ENCODE measurements at regions not wholly inside any gene's neighbourhood (a gene's known extent, or its start where the extent isn't known, plus 50 kb on each side); places are given as distances from the start of the nearest gene placed in this dataset.

DNA sequence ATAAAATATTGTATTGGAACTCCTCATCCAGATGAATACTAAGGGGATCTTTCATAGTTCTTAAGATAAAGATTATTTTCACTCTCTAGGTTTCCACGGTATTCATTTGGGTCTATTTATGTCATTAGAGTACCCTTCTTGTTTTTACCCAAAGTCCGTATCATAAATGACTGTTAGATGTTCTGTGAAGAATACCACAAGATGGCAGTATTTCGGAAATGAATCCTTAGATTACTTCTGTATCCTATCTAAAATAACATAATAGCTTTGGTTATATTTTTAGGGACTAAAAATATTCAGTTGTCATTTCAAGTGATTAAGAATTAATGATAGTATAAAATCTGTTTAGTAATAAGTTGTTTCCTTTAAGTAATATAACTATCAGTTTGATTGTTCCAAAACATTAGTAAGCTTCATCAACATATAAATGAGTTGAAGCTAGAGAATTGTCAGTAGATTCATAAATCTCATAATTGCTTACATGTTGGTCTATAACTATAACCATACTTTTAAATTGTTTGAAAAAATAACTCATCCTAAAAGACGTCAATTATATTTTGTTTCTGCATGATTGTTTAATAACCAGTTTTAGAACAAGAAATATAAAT, 337.5 kb upstream of the KCND2 start:
- Histone ChIP-seq H4K20me1 (ENCODE audit: insufficient read depth, low read length) (no peaks in the 10 kb centered on the region), H3K36me3 (ENCODE audit: insufficient read depth, low read length) (no peaks in the 10 kb centered on the region), H3K79me2 (ENCODE audit: insufficient read depth, low read length) (no peaks in the 10 kb centered on the region), H3K4me2 (ENCODE audit: low read length) (no peak overlapping the region), H3K27me3 (ENCODE audit: insufficient read depth, low read length) (no peaks in the 10 kb centered on the region), H3K27ac (ENCODE audit: low read depth, low read length) (no peak overlapping the region), H3K4me3 (ENCODE audit: insufficient read depth, low read depth, low read length) (no peak overlapping the region), H3K9ac (ENCODE audit: low read length) (no peak overlapping the region), H3K4me1 (ENCODE audit: insufficient read depth, low read length) (no peaks in the 10 kb centered on the region), H3K9me3 (ENCODE audit: insufficient read depth, low read depth, low read length) (no peaks in the 10 kb centered on the region), H2AFZ (ENCODE audit: low read depth, low read length) (no peak overlapping the region)
- Mint-ChIP-seq H3K27me3 (ENCODE audit: low read depth, unreplicated experiment) (no peaks in the 10 kb centered on the region), H3K4me3 (ENCODE audit: unreplicated experiment) (no peak overlapping the region), H3K27ac (ENCODE audit: unreplicated experiment) (no peak overlapping the region), H3K36me3 (ENCODE audit: low read depth, unreplicated experiment) (no peaks in the 10 kb centered on the region), H3K4me1 (ENCODE audit: low read depth, unreplicated experiment) (peaks cover 2% of the 10 kb centered on the region), H3K9me3 (ENCODE audit: unreplicated experiment) (no peaks in the 10 kb centered on the region)
- DNase-seq (ENCODE audit: low read depth) (peak; percentile 5), FAIRE-seq (no peak)
- TF ChIP-seq, protein P1, sequence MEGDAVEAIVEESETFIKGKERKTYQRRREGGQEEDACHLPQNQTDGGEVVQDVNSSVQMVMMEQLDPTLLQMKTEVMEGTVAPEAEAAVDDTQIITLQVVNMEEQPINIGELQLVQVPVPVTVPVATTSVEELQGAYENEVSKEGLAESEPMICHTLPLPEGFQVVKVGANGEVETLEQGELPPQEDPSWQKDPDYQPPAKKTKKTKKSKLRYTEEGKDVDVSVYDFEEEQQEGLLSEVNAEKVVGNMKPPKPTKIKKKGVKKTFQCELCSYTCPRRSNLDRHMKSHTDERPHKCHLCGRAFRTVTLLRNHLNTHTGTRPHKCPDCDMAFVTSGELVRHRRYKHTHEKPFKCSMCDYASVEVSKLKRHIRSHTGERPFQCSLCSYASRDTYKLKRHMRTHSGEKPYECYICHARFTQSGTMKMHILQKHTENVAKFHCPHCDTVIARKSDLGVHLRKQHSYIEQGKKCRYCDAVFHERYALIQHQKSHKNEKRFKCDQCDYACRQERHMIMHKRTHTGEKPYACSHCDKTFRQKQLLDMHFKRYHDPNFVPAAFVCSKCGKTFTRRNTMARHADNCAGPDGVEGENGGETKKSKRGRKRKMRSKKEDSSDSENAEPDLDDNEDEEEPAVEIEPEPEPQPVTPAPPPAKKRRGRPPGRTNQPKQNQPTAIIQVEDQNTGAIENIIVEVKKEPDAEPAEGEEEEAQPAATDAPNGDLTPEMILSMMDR (IDR thresholded peaks at IDR 0.05; ENCODE audit: insufficient read depth, low read depth, low read length), result peak; percentile 36
- TF ChIP-seq EZH2 (IDR thresholded peaks at IDR 0.05; ENCODE audit: insufficient read depth, low read length), result no peak

GRCh38 chr7:119936836-119937235, 336.1 kb upstream of the KCND2 start:
- no peak overlapping the region for H3K4me3 Mint-ChIP-seq (ENCODE audit: unreplicated experiment)
- Histone ChIP-seq H3K9me3 (ENCODE audit: insufficient read depth, low read depth, low read length) (no peaks in the 10 kb centered on the region), H3K79me2 (ENCODE audit: insufficient read depth, low read length) (no peaks in the 10 kb centered on the region), H3K4me3 (ENCODE audit: insufficient read depth, low read depth, low read length) (no peak overlapping the region), H3K36me3 (ENCODE audit: insufficient read depth, low read length) (no peaks in the 10 kb centered on the region), H3K4me2 (ENCODE audit: low read length) (no peak overlapping the region), H3K4me1 (ENCODE audit: insufficient read depth, low read length) (no peaks in the 10 kb centered on the region), H3K27ac (ENCODE audit: low read depth, low read length) (no peak overlapping the region), H2AFZ (ENCODE audit: low read depth, low read length) (no peak overlapping the region), H3K9ac (ENCODE audit: low read length) (no peak overlapping the region), H4K20me1 (ENCODE audit: insufficient read depth, low read length) (no peaks in the 10 kb centered on the region), H3K27me3 (ENCODE audit: insufficient read depth, low read length) (no peaks in the 10 kb centered on the region)
- FAIRE-seq (no peak), DNase-seq (ENCODE audit: low read depth) (no peak)
- no peaks in the 10 kb centered on the region for H3K36me3 Mint-ChIP-seq (ENCODE audit: low read depth, unreplicated experiment)
- H3K27me3 Mint-ChIP-seq (ENCODE audit: low read depth, unreplicated experiment), result no peaks in the 10 kb centered on the region
- no peaks in the 10 kb centered on the region for H3K9me3 Mint-ChIP-seq (ENCODE audit: unreplicated experiment)
- no peaks in the 10 kb centered on the region for H3K4me1 Mint-ChIP-seq (ENCODE audit: low read depth, unreplicated experiment)
- TF ChIP-seq, protein P1 (IDR thresholded peaks at IDR 0.05; ENCODE audit: insufficient read depth, low read depth, low read length), result no peak
- TF ChIP-seq EZH2 (IDR thresholded peaks at IDR 0.05; ENCODE audit: insufficient read depth, low read length), result no peak
- no peak overlapping the region for H3K27ac Mint-ChIP-seq (ENCODE audit: unreplicated experiment)

DNA sequence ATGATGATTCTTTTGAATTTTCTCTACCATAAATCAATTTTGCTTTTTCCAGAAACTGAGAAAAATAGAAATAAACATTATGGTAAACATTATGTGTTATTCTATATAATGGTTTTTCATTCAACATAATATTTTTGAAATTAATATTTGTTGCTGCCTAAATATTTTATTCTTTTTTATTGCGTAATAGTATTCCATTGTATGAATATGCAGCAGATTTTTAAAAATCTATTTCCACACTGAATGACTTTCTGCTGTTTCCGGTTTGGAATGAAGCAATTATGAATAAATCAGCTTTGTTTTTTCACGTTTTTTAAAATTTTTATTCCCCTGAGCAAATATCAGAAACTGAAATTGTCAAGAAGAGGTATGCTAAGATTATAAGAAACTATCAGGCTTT, 335.2 kb upstream of the KCND2 start:
- TF ChIP-seq, protein P1 (IDR thresholded peaks at IDR 0.05; ENCODE audit: insufficient read depth, low read depth, low read length), result no peak
- no peak for TF ChIP-seq EZH2 (IDR thresholded peaks at IDR 0.05; ENCODE audit: insufficient read depth, low read length)
- H3K27ac Mint-ChIP-seq (ENCODE audit: unreplicated experiment), result no peak overlapping the region
- Histone ChIP-seq H3K4me1 (ENCODE audit: insufficient read depth, low read length) (no peaks in the 10 kb centered on the region), H3K27me3 (ENCODE audit: insufficient read depth, low read length) (no peaks in the 10 kb centered on the region), H3K27ac (ENCODE audit: low read depth, low read length) (no peak overlapping the region), H3K9me3 (ENCODE audit: insufficient read depth, low read depth, low read length) (no peaks in the 10 kb centered on the region), H3K79me2 (ENCODE audit: insufficient read depth, low read length) (no peaks in the 10 kb centered on the region), H3K4me2 (ENCODE audit: low read length) (no peak overlapping the region), H4K20me1 (ENCODE audit: insufficient read depth, low read length) (no peaks in the 10 kb centered on the region), H2AFZ (ENCODE audit: low read depth, low read length) (no peak overlapping the region), H3K36me3 (ENCODE audit: insufficient read depth, low read length) (no peaks in the 10 kb centered on the region), H3K9ac (ENCODE audit: low read length) (no peak overlapping the region), H3K4me3 (ENCODE audit: insufficient read depth, low read depth, low read length) (no peak overlapping the region)
- DNase-seq (ENCODE audit: low read depth), result no peak
- H3K4me3 Mint-ChIP-seq (ENCODE audit: unreplicated experiment), result no peak overlapping the region
- no peaks in the 10 kb centered on the region for H3K9me3 Mint-ChIP-seq (ENCODE audit: unreplicated experiment)
- H3K27me3 Mint-ChIP-seq (ENCODE audit: low read depth, unreplicated experiment), result no peaks in the 10 kb centered on the region
- FAIRE-seq, result no peak
- H3K36me3 Mint-ChIP-seq (ENCODE audit: low read depth, unreplicated experiment), result no peaks in the 10 kb centered on the region
- H3K4me1 Mint-ChIP-seq (ENCODE audit: low read depth, unreplicated experiment), result no peaks in the 10 kb centered on the region

Data from astrocyte (in vitro differentiated cells and primary cell).